ENCODE measurements at regions not wholly inside any gene's neighbourhood (a gene's known extent, or its start where the extent isn't known, plus 50 kb on each side); places are given as distances from the start of the nearest gene placed in this dataset.

GRCh38 chr7:54076616-54077015, 465.6 kb upstream of the VSTM2A start:
- TF ChIP-seq CTCF (IDR thresholded peaks at IDR 0.05; ENCODE audit: low read depth, low read length): no peak
- no peak for TF ChIP-seq EZH2phosphoT487 (IDR thresholded peaks at IDR 0.05; ENCODE audit: low read depth)

Data from OCI-LY3 (cell line).